ENCODE measurements at regions not wholly inside any gene's neighbourhood (a gene's known extent, or its start where the extent isn't known, plus 50 kb on each side); places are given as distances from the start of the nearest gene placed in this dataset.
"Not testable (repeated sequence)": the region's sequence is repeated elsewhere in the genome, so short reads cannot be mapped to it uniquely, and the experiment has no call there.

DNA sequence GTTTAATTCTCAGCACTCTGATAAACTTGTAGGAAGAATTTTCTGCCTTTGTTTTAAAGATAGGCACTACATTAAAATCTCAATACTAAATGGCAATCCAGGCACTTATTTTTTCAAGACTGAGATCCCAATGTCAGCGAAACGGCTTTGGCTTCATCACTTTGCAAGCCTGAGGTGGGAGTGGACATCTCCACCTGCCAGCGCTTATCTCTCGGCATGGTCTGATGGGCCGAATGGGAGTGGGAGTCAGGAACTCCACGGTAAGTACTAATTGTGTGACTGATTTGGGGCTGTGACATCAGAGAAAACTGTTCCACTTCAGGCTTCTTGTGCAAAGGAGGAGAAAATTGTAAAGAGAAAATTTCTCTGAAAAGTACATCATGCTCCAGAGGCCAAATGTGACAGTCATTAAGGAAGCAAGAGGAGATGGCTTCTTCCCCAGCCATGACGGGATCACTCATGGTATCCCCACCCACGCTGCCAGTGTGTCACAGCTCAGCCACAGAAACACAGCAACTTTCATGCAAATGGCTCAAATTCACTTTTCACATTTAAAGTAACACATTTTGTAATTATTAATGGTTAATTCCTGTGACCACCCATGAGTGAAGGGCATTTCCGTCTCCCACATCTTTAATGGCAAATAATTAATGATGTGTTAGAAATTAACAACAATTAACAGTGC is 385.5 kb upstream of the HNRNPA3 start:
- no peak for DNase-seq

DNA sequence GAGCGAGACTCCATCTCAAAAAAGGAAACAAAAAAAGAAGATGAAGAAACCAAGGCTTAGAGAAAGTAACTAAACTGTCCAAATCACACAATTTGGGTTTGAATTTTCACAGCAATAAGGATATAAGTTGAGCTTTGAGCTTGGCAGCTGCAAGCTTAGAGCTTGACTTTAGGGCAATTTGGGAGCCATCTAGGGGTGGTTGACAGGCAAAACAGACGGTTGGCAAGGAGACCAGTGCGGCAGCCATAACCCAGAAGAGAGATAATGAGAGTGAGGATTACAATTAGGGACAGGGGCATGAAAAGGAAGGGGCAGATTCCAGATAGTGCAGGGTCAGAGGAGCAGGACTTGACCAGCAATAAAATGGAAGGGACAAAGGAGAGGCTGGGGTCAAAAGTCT is 382.2 kb upstream of the HNRNPA3 start:
- DNase-seq, result no peak

DNA sequence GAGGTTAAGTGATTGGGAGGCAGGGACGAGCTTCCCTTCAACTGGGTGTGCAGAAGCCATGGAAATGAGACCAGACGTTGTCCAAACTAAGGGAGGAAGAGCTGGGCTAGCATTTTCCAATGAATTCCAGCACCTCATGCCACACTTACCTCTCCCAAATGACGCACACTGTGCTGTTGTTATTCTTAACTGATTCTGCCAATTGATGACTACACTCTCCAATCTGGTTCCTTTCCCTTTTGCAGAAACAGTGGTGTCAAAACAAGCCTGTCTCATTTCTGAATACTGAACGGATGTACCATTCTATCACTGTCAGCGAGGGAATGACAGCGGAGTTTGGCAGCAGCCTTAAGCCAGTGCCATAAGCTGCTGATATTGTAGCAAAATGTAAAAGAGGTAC is 380.5 kb upstream of the HNRNPA3 start:
- DNase-seq, result no peak

DNA sequence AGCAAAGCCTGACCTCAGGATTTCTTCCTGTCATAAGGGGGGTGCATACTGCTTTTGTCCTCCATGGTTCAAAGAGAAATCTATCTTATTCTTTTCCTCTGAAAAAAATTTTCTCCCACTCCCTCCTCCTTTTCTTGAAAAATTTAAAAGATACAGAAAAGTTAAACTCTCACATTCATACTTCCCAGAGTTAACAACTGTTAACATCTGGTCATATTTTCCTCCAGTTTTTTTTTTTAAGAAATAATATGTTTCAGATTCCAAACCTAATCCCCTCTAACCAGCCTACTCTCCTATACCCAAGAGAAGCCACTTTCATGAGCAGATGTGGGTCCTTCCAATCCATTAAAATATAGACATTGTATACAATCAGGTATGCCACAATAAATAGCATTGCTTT is 378.9 kb upstream of the HNRNPA3 start:
- DNase-seq, result no peak

DNA sequence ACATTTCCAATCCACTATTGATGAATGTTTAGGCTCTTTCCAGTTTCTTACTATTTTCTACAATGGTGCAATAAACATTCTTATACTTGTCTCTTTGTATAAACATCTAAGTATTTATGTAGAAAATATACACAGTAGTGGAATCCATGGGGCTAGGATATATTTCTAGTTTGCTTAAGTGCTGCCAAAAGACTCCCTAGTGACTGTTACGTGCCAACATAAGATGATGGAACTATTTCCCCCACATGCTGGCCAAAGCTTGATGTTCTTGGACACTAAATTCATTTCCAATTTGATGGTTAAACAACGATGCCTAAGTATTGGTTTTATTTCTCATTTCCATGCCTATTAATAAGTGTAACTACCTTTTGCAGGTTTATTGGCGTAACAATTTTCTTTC is 378.4 kb upstream of the HNRNPA3 start:
- no peak for DNase-seq

DNA sequence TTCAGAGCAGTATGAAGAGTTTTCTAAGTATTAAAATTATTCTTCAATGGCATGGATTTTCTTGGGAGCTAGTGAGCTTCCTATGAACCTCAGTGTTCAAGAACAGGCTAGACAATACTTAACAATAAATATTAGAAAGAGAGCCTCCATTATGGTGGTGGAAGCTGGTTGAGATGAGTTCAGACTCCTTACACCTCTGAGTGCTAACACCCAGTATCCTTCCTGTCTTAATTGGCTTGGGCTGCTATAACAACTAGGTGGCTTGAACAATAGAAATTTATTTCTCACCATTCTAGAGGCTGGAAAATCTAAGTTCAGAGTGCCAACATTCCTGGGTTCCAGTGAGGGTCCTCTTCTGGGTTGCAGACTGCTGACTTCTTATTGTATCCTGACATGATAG is 369.4 kb upstream of the HNRNPA3 start:
- DNase-seq, result no peak

DNA sequence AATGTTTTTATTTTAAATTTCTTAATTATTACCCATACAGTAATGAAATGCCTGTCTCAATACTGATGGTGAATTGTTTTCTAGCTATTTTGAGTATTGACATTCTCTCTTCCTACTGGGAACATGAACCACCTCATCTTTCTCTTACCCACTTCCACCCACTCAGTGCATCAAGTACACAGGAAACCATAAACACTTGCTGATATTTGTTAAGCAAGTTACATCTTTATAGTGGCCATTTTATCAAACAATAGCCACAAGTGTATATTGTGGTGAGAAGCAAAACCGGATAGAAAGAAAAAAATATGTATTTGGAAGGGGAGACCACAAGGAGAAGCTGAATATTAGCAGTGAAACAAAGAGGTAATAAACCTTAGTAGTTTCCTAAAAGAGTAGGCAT is 368.1 kb upstream of the HNRNPA3 start:
- DNase-seq, result no peak

DNA sequence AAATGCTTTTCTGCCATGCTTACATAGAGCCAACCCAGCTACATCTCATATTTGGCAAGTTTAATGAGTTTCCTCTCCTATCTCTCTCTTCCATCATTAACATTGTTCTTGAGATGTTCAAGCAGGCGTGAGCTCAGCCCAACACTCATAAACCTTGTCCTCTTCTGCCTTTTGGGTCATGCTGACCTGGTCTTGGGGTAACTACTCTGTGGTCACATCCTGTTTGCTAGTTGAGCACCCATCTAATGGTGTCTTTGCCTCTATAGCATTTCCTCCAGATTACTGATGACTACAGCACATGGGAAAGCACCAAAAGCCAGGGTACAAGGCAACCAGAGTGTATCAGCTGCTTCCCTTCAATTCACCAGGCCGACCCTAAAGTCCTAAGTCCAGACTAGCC is 366.9 kb upstream of the HNRNPA3 start:
- no peak for DNase-seq

DNA sequence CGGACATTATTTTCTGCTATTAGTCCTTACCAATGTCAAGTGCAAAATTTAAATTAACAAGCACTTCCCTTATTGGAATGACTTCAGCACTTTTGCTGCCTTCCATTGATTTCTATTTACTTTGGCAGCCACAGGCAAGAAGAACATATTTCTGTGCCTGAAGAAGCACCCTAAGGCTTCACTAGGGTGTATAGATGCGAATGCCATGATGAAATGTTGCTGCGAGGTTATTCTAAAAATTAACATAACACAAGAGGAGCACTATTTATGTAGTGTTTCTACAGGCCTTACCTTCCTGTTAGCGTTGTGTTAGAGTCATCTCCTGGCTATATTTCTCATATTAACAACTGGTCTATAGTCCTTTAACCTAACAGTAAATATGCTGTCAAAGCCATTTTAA is 365.0 kb upstream of the HNRNPA3 start:
- no peak for DNase-seq

DNA sequence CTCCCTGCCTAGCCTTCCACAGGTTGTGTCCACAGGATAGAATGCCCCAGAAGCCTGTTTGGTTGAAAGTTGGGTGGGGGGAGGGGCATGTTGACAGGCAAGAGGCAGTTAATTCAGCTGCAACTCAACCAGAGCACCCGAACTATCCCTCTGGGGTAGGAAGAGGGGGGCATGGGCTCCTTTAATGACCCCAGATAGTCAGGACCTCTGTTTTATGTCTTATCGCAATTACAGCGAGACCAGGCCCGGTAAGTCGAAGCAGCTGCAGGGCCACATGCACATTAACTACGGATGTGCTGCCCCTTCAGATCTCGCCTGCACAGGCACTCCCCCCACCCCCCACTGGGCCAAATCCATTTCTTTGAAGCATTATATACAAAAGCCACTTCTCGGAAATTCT is 363.8 kb upstream of the HNRNPA3 start:
- no peak for DNase-seq

DNA sequence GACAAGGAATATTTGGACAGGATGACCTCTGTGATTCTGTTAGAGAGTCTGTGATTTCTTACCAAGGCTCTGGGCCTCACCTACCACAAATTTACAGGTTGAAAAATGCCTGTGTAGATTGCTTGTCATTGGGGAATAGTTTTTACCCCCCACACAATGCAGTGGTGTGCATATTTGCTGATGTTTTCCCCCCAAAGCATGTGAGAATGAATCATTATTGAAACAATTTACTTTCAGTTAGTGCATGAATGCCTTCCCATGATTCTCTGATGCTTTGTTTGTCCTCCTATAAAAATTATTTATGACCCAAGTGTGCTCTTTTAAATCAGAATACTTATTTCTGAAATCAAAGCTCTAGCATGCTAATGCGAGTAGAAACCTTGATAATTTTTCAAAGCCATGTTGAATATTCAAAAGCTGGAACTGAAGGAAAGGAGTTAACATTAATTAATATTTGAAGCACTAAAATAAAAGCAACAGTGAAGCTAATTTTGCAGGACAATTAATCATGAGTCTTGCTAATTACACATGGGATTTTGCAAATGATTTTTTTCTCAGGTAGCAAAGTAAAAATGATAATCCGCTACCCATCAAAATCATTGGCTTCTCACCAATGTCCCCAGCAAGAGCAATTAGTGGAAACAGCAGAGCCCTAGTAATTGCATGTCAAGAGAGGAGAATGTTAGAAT is 361.2 kb upstream of the HNRNPA3 start:
- DNase-seq, result no peak

DNA sequence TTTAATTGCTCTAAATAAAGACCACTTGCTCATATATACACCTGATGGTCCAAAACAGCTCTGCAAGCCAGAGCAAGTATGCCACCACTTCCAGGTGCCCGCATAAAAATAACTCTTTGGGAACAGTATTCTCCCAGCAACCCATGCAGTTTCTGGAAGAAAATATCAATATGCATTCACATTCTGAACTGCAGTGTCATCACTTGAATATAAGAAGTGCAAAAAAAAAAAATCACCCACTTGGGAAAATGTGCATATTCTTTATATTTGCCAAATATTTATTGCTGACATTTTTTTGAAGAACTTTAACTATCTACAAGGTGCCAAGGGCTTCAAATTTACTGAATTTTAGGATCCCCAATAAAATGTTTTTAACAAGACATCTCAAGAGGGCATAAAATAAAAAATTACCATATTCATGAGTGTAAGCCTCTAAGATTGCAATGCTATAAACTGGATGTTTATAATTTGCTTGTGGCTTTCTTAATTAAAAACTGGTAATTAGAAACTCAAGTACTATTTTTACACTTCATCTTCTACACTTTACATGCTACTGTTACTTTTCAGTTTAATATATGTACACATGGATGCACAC is 360.6 kb upstream of the HNRNPA3 start:
- DNase-seq, result no peak

DNA sequence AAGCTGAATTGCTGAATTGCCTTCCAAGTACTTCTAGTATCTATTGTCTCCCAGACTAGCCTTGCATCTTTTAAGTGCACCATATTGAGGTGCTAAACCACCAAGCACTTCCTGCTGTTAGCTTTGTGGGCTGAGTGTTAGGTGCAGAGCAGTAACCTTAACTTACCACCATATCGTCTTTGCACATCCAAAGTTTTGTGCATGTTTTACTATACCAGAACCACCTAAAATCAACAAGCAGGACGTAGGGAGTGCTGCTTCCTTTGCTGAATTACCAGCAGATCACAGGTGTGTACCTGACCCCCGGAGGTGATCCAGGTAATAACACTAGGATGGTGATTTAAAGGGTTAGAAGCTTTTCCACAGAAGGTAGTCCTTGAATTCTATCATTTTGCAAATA is 359.9 kb upstream of the HNRNPA3 start:
- no peak for DNase-seq

DNA sequence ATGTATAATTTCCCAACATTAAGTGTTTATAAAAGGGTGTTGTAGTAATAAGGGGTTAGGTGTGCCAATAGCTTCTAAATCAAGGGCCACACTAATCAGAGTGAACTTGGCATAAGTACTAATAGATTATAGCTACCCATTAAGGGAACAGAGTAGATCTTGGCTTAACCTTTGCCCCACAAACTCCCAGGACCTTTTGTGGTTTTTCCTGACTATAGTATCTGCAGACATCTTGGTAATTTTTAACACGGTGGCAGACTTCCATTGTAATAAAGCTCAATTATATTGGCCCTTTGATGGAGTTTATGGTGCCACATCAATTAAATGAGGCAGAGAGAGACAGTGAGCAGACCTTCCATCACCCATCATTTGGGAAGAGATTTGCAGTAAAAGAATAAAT is 358.5 kb upstream of the HNRNPA3 start:
- no peak for DNase-seq

DNA sequence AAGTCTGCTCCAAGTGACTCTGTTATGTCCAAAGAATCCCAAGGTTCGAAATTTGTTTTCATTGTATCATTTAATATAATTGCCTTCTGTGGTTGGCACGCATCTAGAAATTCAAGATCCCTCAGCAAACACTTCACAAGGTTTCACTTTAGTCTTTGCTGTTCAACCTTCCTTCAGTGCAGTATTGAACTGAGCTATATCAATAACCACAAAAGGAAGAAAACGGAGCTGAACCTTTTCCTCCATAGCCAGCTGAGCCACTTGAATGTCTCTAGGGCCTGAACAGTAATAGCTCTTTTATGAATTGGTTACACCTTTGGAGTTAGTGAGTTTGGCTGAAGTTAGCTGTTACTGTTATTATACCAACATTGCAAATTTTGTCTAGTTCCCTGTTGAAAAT is 357.7 kb upstream of the HNRNPA3 start:
- no peak for DNase-seq

DNA sequence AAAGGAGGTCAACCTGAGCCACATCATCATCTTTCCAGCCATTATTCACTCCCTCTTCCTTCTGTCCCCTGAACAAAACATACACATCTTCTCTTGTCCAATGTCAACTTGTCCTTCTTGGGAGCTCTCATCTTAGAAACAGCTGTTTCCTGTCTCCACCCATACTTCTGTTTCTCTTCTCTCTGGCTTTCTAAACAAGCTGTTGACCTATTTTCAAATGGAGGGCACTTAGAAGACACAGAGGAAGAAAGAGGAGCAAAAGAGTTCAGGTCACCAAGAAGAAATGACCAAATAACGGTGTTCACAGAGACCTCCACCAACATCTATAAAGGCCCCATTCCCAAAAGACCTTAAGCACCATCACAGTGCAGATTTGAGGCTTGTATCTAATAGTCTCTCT is 355.9 kb upstream of the HNRNPA3 start:
- DNase-seq, result no peak

DNA sequence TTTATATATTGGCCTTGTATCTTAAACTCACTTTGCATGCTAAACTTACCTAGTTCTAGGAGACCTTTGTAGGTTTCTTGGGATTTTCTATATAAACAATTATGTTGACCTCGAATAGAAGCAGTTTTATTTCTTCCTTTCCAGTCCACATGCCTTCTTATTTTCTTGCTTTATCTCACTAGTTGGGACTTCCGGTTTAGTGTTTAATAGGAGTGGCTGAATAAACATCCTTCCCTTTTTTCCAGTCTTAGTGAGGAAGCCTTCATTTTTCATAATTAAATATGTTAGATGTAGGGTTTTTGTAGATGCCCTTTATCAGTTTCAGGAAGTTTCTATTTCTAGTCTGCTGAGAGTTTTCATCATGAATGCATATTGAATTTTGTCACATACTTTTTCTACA is 347.3 kb upstream of the HNRNPA3 start:
- no peak for DNase-seq

DNA sequence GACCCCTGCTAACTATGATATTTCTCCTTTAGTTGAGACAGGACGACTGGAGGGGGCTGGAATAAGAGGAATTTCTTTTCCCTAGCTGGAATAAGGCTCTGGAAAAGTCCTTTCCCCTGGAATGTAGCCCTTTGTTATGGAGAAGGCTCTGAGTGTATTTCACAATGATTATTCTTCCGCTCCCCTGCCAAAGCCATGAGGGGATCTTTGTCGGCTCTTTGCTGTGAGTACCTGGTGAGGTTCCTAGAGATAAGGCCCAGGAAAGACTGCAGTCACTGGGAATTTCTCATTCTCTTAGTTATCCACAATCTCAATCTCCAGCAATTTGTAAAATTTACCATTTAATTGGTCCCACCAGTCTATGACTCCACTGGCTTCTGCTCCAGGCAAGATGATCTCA is 340.2 kb upstream of the HNRNPA3 start:
- no peak for DNase-seq

DNA sequence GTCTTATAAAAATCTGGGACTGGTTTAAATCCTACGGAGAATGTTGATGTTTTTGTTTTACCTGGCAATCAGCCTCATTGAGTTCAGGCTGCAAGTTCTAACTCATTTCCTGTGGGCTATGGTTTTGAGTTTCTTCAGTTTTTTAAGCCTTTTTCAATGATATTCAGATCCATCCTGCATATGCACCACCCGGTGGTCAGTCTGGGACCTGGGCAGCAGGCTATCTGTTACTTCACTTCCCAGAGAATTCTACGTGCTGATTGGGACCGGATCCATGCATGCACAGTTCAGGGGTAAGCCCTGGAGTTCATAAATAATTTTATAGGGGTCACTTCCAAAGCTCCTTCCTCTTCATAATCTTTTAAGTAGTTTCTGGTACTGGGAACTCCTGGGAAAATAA is 339.2 kb upstream of the HNRNPA3 start:
- no peak for DNase-seq

DNA sequence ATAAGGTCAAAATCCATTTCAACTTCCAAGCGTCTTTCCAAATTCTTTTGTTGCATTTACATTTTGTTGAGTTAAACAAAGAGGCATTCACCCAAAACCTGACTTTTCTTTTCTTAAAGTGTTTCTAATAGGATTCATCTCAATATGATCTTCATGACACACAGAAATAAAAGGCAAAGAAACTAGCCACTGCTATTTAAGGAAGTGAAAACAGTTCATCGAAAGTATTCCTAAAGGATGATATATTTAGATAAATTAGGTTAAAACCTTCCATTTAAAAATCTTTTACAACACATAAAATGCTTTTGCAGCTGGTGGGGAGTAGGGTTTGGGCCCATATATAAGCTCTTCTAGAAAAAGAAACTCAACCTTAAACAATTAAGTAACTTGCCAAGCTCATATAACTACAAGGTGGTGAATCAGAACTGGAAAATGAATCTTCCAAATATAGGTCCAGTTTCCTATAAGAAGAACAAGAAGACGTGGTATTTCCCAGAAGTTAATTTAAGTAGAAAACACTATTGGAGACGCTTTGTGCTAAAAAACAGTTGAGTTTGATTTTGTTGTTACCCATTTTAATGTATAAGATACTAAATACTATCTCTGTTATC is 336.0 kb upstream of the HNRNPA3 start:
- DNase-seq, result no peak

DNA sequence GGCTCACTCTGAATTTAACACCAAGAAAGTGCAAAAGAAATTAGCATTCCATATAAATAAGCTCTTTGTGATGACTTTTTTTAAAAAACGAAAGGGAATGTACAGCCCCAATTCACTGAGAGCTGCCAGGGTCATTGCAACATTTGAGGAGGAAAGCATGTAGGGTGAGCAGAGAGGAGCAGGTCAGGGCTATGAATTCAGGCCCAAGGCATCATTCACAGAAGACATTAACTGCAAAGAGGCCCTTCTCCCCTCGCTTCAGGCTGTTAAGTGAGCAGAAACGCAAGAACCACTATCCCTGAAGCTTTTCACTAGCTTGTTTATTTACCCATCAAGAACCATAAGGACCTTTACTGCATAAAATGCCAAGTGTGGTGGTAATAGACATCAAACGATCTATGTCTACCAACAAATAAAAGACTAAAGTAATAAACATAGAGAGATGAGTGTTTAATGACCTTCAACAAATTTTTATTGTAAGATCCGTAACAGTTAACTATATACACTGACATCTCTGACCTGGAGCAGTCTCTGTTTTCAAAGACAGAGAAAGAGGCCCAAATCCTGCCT is 333.1 kb upstream of the HNRNPA3 start:
- DNase-seq, result no peak

DNA sequence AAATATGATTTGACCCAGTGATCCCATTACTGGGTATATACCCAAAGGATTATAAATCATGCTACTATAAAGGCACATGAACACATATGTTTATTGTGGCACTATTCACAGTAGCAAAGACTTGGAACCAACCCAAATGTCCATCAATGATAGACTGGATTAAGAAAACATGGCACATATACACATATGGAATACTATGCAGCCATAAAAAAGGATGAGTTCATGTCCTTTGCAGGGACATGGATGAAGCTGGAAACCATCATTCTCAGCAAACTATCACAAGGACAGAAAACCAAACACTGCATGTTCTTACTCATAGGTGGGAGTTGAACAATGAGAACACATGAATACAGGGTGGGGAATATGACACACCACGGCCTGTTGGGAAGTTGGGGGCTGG is 330.5 kb upstream of the HNRNPA3 start:
- not testable (repeated sequence) for DNase-seq

DNA sequence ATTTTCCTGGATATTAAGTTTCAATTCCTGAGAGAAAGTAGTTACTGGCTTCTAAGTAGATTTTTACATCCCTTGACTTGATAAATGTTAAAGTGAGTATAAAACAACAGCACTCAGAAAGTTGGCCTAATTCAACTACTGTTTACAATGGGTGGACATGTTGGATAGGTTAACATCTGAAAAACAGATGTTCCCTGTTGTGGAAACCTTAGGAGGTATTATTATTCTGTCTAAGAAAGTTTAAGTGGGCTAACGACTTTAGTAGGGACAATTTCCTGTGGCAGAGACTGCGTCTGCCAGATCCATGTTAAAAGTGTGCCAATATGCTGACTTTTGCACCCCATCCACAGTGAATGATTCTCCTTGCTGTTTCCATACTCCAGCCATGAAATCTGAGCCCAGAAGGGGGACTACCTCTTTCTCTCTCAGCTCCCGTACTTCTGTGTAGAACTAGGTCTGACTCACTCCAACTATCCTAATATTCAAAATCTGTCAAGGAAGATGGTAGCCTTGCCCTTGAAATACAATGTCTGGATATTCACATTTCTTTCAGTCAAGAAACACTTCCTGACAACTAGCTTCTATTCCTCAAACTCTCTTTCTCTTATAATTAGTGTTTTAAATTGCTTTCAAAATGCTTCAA is 327.5 kb upstream of the HNRNPA3 start:
- DNase-seq, result no peak

All from NCI-H446 (cell line).